Tibial artery (tissue), 4 donors: ENCODE measurements at regions not wholly inside any gene's neighbourhood (a gene's known extent, or its start where the extent isn't known, plus 50 kb on each side); places are given as distances from the start of the nearest gene placed in this dataset.

Experiments used
- DNase-seq, 2 donors: peaks; one replicate each; pipeline ENCODE4 v3.0.0-alpha.2; 2019
- H3K27ac ChIP-seq, 2 donors: fragments of 200-600 bp; sonication (generic) in 1 of 2; 1 replicate in 1 of 2; 2 replicates in 1 of 2; pipeline ENCODE4 v1.5.1; 2018 to 2019; ENCODE audit warnings: mild to moderate bottlenecking in 1 of 2
- H3K27me3 ChIP-seq, 2 donors: fragments of 200-600 bp; sonication (generic) in 1 of 2; one replicate each; pipeline versions ENCODE4 v1.5.1 to v1.6.0; 2016 to 2019
- H3K36me3 ChIP-seq, 3 donors: fragments of 200-600 bp; sonication (generic) in 2 of 3; one replicate each; pipeline ENCODE4 v1.5.1; 2016 to 2019; ENCODE audit warnings: mild to moderate bottlenecking in 2 of 3
- H3K4me1 ChIP-seq, 4 donors: fragments of 200-600 bp; sonication (generic) in 2 of 4; 1 replicate in 3 of 4; 2 replicates in 1 of 4; pipeline ENCODE4 v1.5.1; 2016 to 2019
- H3K4me3 ChIP-seq, 2 donors: fragments of 200-600 bp; sonication (generic) in 1 of 2; 1 replicate in 1 of 2; 2 replicates in 1 of 2; pipeline ENCODE4 v1.5.1; 2018 to 2019; ENCODE audit warnings: mild to moderate bottlenecking in 2 of 2
- H3K9me3 ChIP-seq, 3 donors: fragments of 200-600 bp; sonication (generic) in 1 of 3; one replicate each; pipeline ENCODE4 v1.5.1; 2016 to 2019
- intact Hi-C: fragments of 100-400 bp; cut with DNase I; formaldehyde crosslinking; loops from one replicate; pipeline ENCODE4 v1.15.0; 2023; ENCODE audit warnings: low total_unique reads
- TF ChIP-seq, protein P1 (sequence below), 2 experiments: fragments of 200-600 bp in 1 of 2; fragments of 450-650 bp in 1 of 2; IDR thresholded peaks; one replicate each; pipeline ENCODE4 v1.5.1; 2017 to 2019; ENCODE audit warnings: antibody characterized with exemption in 2 of 2, mild to moderate bottlenecking in 1 of 2, moderate library complexity in 1 of 2

DNA sequence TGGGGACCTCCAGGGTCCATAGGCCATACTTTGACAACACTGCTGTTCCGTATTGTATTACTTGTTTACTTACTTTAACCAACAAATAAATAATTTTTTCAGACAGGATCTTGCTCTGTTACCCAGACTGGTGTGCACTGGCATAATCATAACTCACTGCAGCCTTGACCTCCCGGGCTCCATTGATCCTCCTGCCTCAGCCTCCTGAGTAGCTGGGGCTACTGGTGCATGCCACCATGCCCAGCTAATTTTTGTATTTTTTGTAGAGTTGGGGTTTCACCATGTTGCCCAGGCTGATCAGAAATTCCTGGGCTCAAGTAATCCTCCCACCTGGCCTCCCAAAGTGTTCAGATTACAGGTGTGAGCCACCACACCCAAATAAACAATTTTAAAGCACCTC lies 64.9 kb upstream of the C15orf39 start:
- H3K27me3 ChIP-seq: no peaks in the 10 kb centered on the region

DNA sequence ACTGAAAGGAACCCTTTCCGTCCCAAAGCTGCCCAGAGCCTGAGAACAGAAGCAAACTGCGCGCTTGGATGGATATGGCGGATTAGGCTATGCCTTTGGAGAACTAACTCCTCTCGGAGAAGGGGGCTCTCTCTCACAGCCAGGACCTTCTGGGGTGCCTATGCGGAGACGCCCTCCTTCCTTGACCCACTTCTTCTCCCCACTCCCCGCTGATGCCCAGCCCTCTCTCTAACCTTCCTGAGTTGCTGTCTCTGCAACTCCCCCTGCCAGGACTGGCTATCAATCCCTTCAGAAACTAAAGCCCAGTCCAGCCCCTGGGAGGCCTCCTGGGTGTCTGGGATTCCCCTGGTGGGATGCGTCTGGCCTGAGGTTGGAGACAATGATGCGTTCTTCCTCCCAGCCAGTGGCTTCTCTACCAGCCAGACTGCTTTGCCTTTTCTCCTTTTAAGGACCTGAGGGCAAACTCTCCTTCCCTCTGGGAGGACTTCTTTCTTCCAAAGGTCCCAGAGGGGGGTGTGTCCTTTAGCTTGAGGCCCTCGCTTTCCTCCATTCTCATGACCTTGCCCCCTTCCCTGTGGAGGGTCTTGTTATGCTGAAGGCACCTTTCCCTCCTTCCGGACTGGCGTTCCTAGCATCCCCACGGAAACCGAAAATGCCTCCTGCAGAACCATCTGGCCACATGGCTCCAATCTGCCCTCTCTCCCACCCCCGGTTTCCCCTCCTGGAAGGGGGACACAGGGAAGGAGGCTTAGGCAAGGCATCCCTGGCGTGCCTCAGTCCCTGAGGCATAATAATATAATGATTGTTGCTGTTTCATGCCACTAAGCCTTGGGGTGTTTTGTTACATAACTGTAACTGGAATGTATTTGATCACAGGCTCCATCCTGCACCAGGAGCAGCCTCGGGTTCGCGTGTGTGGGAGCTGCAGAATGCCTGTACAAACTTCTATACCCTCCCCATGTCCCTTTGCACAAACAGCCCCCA lies 63.4 kb upstream of the C15orf39 start:
- Histone ChIP-seq H3K36me3 (no peaks in the 10 kb centered on the region), H3K9me3 (peaks cover 0 to 20% (median 14%) of the 10 kb centered on the region in 3 donors), H3K27ac (peak overlapping the region in 1 of 2 donors; percentile 7), H3K27me3 (no peaks in the 10 kb centered on the region), H3K4me3 (no peak overlapping the region), H3K4me1 (peaks cover 0 to 8% (median 5%) of the 10 kb centered on the region in 4 donors)
- DNase-seq: no peak
- intact Hi-C loops: no loop called here
- TF ChIP-seq, protein P1, sequence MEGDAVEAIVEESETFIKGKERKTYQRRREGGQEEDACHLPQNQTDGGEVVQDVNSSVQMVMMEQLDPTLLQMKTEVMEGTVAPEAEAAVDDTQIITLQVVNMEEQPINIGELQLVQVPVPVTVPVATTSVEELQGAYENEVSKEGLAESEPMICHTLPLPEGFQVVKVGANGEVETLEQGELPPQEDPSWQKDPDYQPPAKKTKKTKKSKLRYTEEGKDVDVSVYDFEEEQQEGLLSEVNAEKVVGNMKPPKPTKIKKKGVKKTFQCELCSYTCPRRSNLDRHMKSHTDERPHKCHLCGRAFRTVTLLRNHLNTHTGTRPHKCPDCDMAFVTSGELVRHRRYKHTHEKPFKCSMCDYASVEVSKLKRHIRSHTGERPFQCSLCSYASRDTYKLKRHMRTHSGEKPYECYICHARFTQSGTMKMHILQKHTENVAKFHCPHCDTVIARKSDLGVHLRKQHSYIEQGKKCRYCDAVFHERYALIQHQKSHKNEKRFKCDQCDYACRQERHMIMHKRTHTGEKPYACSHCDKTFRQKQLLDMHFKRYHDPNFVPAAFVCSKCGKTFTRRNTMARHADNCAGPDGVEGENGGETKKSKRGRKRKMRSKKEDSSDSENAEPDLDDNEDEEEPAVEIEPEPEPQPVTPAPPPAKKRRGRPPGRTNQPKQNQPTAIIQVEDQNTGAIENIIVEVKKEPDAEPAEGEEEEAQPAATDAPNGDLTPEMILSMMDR (IDR thresholded peaks at IDR 0.05): no peak

More for the DNA sequence above, 64.9 kb upstream of the C15orf39 start:
- intact Hi-C loops: no loop called here
- Histone ChIP-seq H3K36me3 (no peaks in the 10 kb centered on the region), H3K4me1 (peaks cover 0 to 8% (median 5%) of the 10 kb centered on the region in 4 donors), H3K27ac (no peak overlapping the region), H3K9me3 (peaks cover 0 to 8% (median 0%) of the 10 kb centered on the region in 3 donors), H3K4me3 (no peak overlapping the region)
- TF ChIP-seq, protein P1 (IDR thresholded peaks at IDR 0.05): no peak
- DNase-seq: no peak

DNA sequence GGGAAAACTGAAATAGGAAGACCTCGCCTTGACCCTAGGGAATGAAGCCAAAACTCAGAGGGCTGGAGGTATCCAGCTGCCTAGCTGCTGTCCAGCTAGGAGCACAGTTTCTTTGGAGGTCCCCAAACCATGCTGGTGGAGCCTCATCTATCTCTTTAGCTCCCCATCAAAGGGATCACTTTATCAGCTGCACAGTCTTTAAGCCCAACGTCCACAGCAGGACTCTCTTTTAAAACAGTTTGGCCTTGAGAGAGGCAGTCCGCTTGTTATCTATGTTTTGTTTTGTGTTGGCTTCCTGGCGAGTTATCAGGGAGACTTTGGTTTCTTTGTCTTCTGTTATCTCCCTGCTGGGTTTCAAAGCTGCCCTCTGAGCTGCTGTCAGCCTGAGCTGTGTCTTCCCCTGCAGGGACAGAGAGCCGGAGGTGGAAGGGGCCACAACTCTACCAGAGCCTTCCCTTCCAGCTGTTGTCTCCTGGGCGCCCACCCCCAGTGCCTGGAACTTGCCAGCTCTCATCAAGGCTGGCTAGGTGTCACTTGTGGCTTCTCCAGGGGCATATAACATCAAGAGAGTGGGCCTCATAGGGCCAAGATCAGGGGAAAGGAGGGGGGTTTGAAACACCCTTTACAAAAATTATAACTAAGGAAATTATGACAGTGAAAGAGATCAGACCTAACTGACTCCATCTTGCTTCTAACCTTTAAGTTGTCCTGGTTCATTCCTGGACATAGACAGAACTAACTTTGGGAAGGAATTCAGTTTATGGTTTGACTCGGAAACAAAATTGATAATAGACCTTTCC lies 61.4 kb upstream of the C15orf39 start:
- Histone ChIP-seq H3K27ac (no peak overlapping the region), H3K4me1 (peaks cover 0 to 8% (median 5%) of the 10 kb centered on the region in 4 donors), H3K27me3 (no peaks in the 10 kb centered on the region), H3K9me3 (peaks cover 4 to 40% (median 32%) of the 10 kb centered on the region in 3 donors), H3K36me3 (peaks cover 0 to 4% (median 0%) of the 10 kb centered on the region in 3 donors), H3K4me3 (no peak overlapping the region)
- TF ChIP-seq, protein P1 (IDR thresholded peaks at IDR 0.05): no peak
- intact Hi-C loops: no loop called here
- no peak for DNase-seq

DNA sequence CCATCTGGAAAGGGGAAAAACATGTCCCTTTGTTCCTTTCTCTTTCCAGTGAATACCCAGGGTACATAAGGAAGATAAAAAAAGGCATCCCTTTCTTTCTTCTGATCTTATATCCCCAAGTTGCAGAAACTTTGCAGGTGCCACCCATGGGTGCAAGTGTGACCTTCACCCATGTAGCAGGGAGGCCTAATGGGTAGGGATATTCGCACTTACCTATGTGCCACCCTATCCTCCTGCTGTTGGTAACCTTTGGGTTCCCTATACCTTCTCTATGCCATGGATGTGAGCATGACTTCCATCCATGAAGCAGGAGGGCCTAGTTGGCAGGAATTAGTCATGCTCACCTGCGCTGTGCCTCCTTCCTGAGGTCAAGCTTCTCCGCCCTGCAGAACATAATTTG lies 59.2 kb upstream of the C15orf39 start:
- Histone ChIP-seq H3K4me1 (peaks cover 0 to 8% (median 5%) of the 10 kb centered on the region in 4 donors), H3K27me3 (no peaks in the 10 kb centered on the region), H3K36me3 (peaks cover 0 to 4% (median 0%) of the 10 kb centered on the region in 3 donors), H3K4me3 (no peak overlapping the region), H3K9me3 (peaks cover 4 to 45% (median 32%) of the 10 kb centered on the region in 3 donors), H3K27ac (no peak overlapping the region)
- intact Hi-C loops: no loop called here
- TF ChIP-seq, protein P1 (IDR thresholded peaks at IDR 0.05): no peak
- DNase-seq: no peak

DNA sequence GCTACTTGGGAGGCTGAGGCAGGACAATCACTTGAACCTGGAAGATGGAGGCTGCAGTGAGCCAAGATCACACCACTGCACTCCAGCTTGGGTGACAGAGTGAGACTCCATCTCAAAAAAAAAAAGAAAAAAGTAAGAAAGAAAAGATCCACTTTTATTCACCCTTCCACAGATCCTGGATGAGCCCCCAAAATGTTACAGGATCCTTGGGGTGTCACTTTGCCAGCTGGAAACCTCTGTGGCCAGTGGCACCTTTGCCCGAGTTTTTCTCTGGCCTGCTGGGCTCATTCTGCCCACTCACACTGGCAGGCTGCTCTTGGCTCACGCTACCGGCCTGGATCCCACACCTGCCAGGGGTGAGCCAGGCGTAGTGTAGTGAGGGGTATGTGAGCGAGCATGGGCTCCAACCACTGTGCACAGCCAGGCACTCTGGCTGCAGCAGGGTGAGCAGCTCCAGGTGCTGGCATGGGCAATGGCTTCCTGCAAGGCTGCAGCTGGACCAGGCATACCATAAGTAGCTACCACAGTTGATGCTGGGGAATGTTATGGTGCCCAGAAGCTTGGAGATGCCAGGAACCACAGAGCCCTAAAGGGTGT lies 57.8 kb upstream of the C15orf39 start:
- intact Hi-C loops: no loop called here

More for the DNA sequence above, 57.8 kb upstream of the C15orf39 start:
- DNase-seq: no peak
- Histone ChIP-seq H3K4me3 (no peak overlapping the region), H3K27ac (no peak overlapping the region), H3K9me3 (peaks cover 4 to 45% (median 32%) of the 10 kb centered on the region in 3 donors), H3K36me3 (peaks cover 0 to 4% (median 0%) of the 10 kb centered on the region in 3 donors), H3K4me1 (peaks cover 0 to 2% (median under 1%) of the 10 kb centered on the region in 4 donors), H3K27me3 (no peaks in the 10 kb centered on the region)
- TF ChIP-seq, protein P1 (IDR thresholded peaks at IDR 0.05): no peak
